Neural cell (in vitro differentiated cells): ENCODE measurements at regions not wholly inside any gene's neighbourhood (a gene's known extent, or its start where the extent isn't known, plus 50 kb on each side); places are given as distances from the start of the nearest gene placed in this dataset.

ENCODE experiments used
- H2AFZ ChIP-seq: fragments of 200-600, 300-800 bp; sonication (generic), shearing (Covaris generic); 2 replicates; pipeline ENCODE4 v1.6.0; 2014; ENCODE audit warnings: low read depth, mild to moderate bottlenecking, antibody characterized with exemption, low read length, moderate library complexity
- H3F3A ChIP-seq: fragments of 200-600 bp; shearing (Covaris generic); 2 replicates; pipeline ENCODE4 v1.6.1; 2016; ENCODE audit warnings: mild to moderate bottlenecking, moderate library complexity, mixed read lengths, antibody characterized with exemption, low read length; ENCODE audit not compliant: insufficient read depth, poor library complexity, severe bottlenecking
- H3K27ac ChIP-seq: fragments of 200-600, 300-800 bp; sonication (generic), shearing (Covaris generic); 2 replicates; pipeline ENCODE4 v1.5.1; 2014; ENCODE audit warnings: mild to moderate bottlenecking, low read length, moderate library complexity
- H3K27me3 ChIP-seq: fragments of 300-800, 200-600 bp; sonication (generic), shearing (Covaris generic); 2 replicates; pipeline ENCODE4 v1.6.0; 2014; ENCODE audit warnings: mild to moderate bottlenecking, low read depth, low read length, moderate library complexity; ENCODE audit not compliant: insufficient read depth
- H3K36me3 ChIP-seq: fragments of 300-800, 200-600 bp; sonication (generic), shearing (Covaris generic); 2 replicates; pipeline ENCODE4 v1.5.1; 2014; ENCODE audit warnings: mild to moderate bottlenecking, antibody characterized with exemption, low read length, moderate library complexity; ENCODE audit not compliant: insufficient read depth
- H3K4me2 ChIP-seq: fragments of 300-800, 200-600 bp; sonication (generic), shearing (Covaris generic); 2 replicates; pipeline ENCODE4 v1.6.0; 2014; ENCODE audit warnings: mild to moderate bottlenecking, low read length
- H3K4me3 ChIP-seq: fragments of 300-800, 200-600 bp; sonication (generic), shearing (Covaris generic); 2 replicates; pipeline ENCODE4 v1.5.1; 2014; ENCODE audit warnings: mild to moderate bottlenecking, low read length, moderate library complexity
- H3K79me2 ChIP-seq: fragments of 200-600 bp; shearing (Covaris generic); replicated peaks from 2 replicates; pipeline ENCODE4 v1.6.0; 2014; ENCODE audit warnings: mild to moderate bottlenecking, low read length, moderate library complexity; ENCODE audit not compliant: insufficient read depth
- H3K9ac ChIP-seq: fragments of 300-800, 200-600 bp; sonication (generic), shearing (Covaris generic); 2 replicates; pipeline ENCODE4 v1.6.1; 2016; ENCODE audit warnings: mild to moderate bottlenecking, low read length, mixed read lengths
- H3K9me2 ChIP-seq: fragments of 200-600 bp; shearing (Covaris generic); 2 replicates; pipeline ENCODE4 v1.6.1; 2016; ENCODE audit warnings: mild to moderate bottlenecking, low read length, mixed read lengths; ENCODE audit not compliant: insufficient read depth
- H3K9me3 ChIP-seq: fragments of 200-600, 300-800 bp; sonication (generic), shearing (Covaris generic); 2 replicates; pipeline ENCODE4 v1.6.1; 2016; ENCODE audit warnings: mild to moderate bottlenecking, mixed run types, low read length, moderate library complexity, mixed read lengths
- H4K20me1 ChIP-seq: fragments of 200-600 bp; shearing (Covaris generic); 2 replicates; pipeline ENCODE4 v1.6.1; 2016; ENCODE audit warnings: mild to moderate bottlenecking, mixed run types; ENCODE audit not compliant: insufficient read depth
- EP300 ChIP-seq: fragments of 450-650 bp; conservative IDR thresholded peaks from 2 replicates; pipeline ENCODE4 v1.6.1; 2014; ENCODE audit warnings: antibody characterized with exemption, mild to moderate bottlenecking, moderate library complexity; ENCODE audit not compliant: poor library complexity, severe bottlenecking
- EZH2 ChIP-seq: fragments of 200-600, 300-800 bp; shearing (Covaris generic), sonication (generic); IDR thresholded peaks from 2 replicates; pipeline ENCODE4 v1.6.1; 2014; ENCODE audit warnings: antibody characterized with exemption, low read length, borderline replicate concordance, mild to moderate bottlenecking; ENCODE audit not compliant: insufficient read depth, poor library complexity, severe bottlenecking
- MXI1 ChIP-seq: fragments of 450-650 bp; conservative IDR thresholded peaks from 2 replicates; pipeline ENCODE4 v1.6.1; 2014; ENCODE audit warnings: antibody characterized with exemption, mild to moderate bottlenecking; ENCODE audit not compliant: poor library complexity, severe bottlenecking
- POLR2AphosphoS5 ChIP-seq: IDR thresholded peaks from 2 replicates; pipeline ENCODE4 v1.6.1; 2012
- RAD21 ChIP-seq: fragments of 450-650 bp; conservative IDR thresholded peaks from 2 replicates; pipeline ENCODE4 v1.6.1; 2014; ENCODE audit warnings: antibody characterized with exemption, mild to moderate bottlenecking, moderate library complexity
- SMC3 ChIP-seq: fragments of 450-650 bp; conservative IDR thresholded peaks from 2 replicates; pipeline ENCODE4 v1.6.1; 2014; ENCODE audit warnings: antibody characterized with exemption, mild to moderate bottlenecking, moderate library complexity; ENCODE audit not compliant: poor library complexity
- TAF1 ChIP-seq: IDR thresholded peaks from 2 replicates; pipeline ENCODE4 v1.6.1; 2012; ENCODE audit warnings: low read depth
- TF ChIP-seq, protein P1 (sequence below): fragments of 450-650 bp; IDR thresholded peaks from 2 replicates; pipeline ENCODE4 v1.5.1; 2014; ENCODE audit warnings: antibody characterized with exemption, mild to moderate bottlenecking, moderate library complexity; ENCODE audit not compliant: poor library complexity, severe bottlenecking
- TF ChIP-seq, protein P2 (sequence below): IDR thresholded peaks from 2 replicates; pipeline ENCODE4 v1.6.1; 2012; ENCODE audit warnings: borderline replicate concordance

DNA sequence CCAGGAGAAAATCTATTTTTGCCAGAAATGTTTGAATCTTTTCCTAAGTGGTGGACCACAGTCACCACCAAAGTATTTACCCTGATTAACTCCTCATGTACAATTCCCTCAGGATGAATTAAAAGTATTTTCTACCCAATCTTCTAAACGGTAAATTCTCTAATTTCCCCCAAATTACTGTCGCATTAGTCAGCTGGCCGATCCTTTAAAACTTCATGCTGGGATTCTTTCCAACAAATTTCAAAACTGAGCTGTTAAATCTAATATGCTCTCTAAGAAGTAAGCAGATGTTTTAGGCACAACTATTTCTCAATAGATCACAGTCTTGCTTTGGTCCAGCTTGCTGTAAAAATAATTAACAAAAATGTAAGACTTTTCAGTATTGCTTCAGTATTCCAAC lies 447.2 kb downstream of the FRK start:
- H3K4me2 ChIP-seq = no peak overlapping the region

DNA sequence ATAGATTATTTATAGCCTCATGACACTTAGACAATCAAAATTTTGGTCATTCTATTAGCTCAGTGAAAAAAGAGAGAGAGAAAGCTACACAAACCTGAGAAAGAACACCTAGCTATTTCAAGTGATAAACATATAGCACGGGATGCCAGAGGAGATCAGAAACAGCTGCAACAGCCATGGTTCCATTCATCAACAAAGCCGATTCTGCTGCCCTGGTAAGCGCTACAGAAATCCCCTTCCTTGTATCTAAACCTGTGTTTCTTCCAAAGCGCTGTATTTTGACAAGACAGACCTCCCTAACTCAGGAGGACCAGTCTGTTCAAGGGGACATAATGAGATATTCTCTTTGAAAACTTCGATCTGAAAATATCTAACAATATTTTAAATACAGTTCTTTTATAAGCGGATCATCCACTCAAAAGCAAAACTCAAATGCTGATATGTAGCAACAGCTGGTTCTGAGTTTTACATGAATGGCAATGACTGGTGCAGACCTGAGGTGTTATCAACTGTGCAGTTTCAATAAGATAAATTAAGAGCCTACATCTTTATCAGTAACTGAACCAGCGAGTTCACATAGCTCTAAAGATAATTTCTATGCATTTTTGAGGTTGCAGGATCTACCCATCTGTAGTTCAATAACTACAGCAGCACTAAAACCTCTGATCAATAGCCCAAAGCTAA lies 447.8 kb downstream of the FRK start:
- H3K36me3 ChIP-seq = no peaks in the 10 kb centered on the region
- no peak overlapping the region for H3K4me3 ChIP-seq
- no peak overlapping the region for H2AFZ ChIP-seq
- no peaks in the 10 kb centered on the region for H3K27me3 ChIP-seq
- no peaks in the 10 kb centered on the region for H3K9me3 ChIP-seq
- no peak overlapping the region for H3K4me2 ChIP-seq
- TF ChIP-seq RAD21 (no peak), POLR2AphosphoS5 (no peak), TAF1 (no peak)
- TF ChIP-seq, protein P1, sequence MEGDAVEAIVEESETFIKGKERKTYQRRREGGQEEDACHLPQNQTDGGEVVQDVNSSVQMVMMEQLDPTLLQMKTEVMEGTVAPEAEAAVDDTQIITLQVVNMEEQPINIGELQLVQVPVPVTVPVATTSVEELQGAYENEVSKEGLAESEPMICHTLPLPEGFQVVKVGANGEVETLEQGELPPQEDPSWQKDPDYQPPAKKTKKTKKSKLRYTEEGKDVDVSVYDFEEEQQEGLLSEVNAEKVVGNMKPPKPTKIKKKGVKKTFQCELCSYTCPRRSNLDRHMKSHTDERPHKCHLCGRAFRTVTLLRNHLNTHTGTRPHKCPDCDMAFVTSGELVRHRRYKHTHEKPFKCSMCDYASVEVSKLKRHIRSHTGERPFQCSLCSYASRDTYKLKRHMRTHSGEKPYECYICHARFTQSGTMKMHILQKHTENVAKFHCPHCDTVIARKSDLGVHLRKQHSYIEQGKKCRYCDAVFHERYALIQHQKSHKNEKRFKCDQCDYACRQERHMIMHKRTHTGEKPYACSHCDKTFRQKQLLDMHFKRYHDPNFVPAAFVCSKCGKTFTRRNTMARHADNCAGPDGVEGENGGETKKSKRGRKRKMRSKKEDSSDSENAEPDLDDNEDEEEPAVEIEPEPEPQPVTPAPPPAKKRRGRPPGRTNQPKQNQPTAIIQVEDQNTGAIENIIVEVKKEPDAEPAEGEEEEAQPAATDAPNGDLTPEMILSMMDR = no peak
- no peaks in the 10 kb centered on the region for H3F3A ChIP-seq
- H4K20me1 ChIP-seq = no peaks in the 10 kb centered on the region
- H3K27ac ChIP-seq = no peak overlapping the region
- no peaks in the 10 kb centered on the region for H3K9me2 ChIP-seq
- no peaks in the 10 kb centered on the region for H3K79me2 ChIP-seq
- H3K9ac ChIP-seq = no peak overlapping the region

More for the DNA sequence above, 447.2 kb downstream of the FRK start:
- no peak overlapping the region for H3K9ac ChIP-seq
- TF ChIP-seq MXI1 (no peak), TAF1 (no peak), RAD21 (no peak), EZH2 (no peak), SMC3 (no peak), POLR2AphosphoS5 (no peak), EP300 (no peak)
- TF ChIP-seq, protein P2, sequence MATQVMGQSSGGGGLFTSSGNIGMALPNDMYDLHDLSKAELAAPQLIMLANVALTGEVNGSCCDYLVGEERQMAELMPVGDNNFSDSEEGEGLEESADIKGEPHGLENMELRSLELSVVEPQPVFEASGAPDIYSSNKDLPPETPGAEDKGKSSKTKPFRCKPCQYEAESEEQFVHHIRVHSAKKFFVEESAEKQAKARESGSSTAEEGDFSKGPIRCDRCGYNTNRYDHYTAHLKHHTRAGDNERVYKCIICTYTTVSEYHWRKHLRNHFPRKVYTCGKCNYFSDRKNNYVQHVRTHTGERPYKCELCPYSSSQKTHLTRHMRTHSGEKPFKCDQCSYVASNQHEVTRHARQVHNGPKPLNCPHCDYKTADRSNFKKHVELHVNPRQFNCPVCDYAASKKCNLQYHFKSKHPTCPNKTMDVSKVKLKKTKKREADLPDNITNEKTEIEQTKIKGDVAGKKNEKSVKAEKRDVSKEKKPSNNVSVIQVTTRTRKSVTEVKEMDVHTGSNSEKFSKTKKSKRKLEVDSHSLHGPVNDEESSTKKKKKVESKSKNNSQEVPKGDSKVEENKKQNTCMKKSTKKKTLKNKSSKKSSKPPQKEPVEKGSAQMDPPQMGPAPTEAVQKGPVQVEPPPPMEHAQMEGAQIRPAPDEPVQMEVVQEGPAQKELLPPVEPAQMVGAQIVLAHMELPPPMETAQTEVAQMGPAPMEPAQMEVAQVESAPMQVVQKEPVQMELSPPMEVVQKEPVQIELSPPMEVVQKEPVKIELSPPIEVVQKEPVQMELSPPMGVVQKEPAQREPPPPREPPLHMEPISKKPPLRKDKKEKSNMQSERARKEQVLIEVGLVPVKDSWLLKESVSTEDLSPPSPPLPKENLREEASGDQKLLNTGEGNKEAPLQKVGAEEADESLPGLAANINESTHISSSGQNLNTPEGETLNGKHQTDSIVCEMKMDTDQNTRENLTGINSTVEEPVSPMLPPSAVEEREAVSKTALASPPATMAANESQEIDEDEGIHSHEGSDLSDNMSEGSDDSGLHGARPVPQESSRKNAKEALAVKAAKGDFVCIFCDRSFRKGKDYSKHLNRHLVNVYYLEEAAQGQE = no peak
- TF ChIP-seq, protein P1 = no peak
- no peak overlapping the region for H3K27ac ChIP-seq
- H3K9me2 ChIP-seq = no peaks in the 10 kb centered on the region
- H4K20me1 ChIP-seq = no peaks in the 10 kb centered on the region
- no peak overlapping the region for H2AFZ ChIP-seq
- no peaks in the 10 kb centered on the region for H3K9me3 ChIP-seq
- no peaks in the 10 kb centered on the region for H3F3A ChIP-seq
- H3K36me3 ChIP-seq = no peaks in the 10 kb centered on the region
- no peaks in the 10 kb centered on the region for H3K79me2 ChIP-seq
- H3K4me3 ChIP-seq = no peak overlapping the region
- no peaks in the 10 kb centered on the region for H3K27me3 ChIP-seq
